H1 (cell line): ENCODE measurements at regions not wholly inside any gene's neighbourhood (a gene's known extent, or its start where the extent isn't known, plus 50 kb on each side); places are given as distances from the start of the nearest gene placed in this dataset.

ENCODE experiments used
- CTCF ChIA-PET: fragments of 300-600 bp; sonication (Branson Sonifier 250); formaldehyde crosslinking; loops from one replicate; lab custom pipeline; 2021; ENCODE audit not compliant: partially characterized antibody; lab: Charles Lee
- POLR2A ChIA-PET: fragments of 300-600 bp; sonication (Branson Sonifier 250); formaldehyde crosslinking; loops from one replicate; lab custom pipeline; 2021; ENCODE audit warnings: inconsistent platforms; ENCODE audit not compliant: partially characterized antibody; lab: Charles Lee
- DNase-seq, 2 experiments: peaks; one replicate each; pipeline versions ENCODE4 v3.0.0 to v3.0.0-alpha.2; 2010 to 2022; ENCODE audit warnings: low spot score in 2 of 2, low read depth in 1 of 2, mixed read lengths in 1 of 2
- FAIRE-seq: peaks from 2 replicates; lab custom pipeline; 2011; peaks lifted over from hg19 to GRCh38; lab: Jason Lieb, UNC
- H2AFZ ChIP-seq: 2 replicates; pipeline ENCODE4 v1.8.1; 2012; ENCODE audit warnings: low read length, inconsistent platforms
- H2AK5ac ChIP-seq: 2 replicates; pipeline ENCODE4 v1.6.1; 2013; ENCODE audit warnings: low read depth, low read length
- H2BK120ac ChIP-seq: replicated peaks from 2 replicates; pipeline ENCODE3; 2013; ENCODE audit warnings: low read depth, low read length, inconsistent platforms
- H2BK12ac ChIP-seq: 2 replicates; pipeline ENCODE4 v1.6.1; 2013; ENCODE audit warnings: low read depth, low read length
- H2BK15ac ChIP-seq: 2 replicates; pipeline ENCODE4 v1.6.1; 2013; ENCODE audit warnings: low read length
- H2BK20ac ChIP-seq: 2 replicates; pipeline ENCODE4 v1.6.1; 2013; ENCODE audit warnings: low read length
- H2BK5ac ChIP-seq: 2 replicates; pipeline ENCODE4 v1.6.1; 2013; ENCODE audit warnings: low read depth, low read length
- H3K14ac ChIP-seq: 2 replicates; pipeline ENCODE4 v1.6.1; 2013; ENCODE audit warnings: inconsistent platforms; ENCODE audit not compliant: insufficient read length
- H3K18ac ChIP-seq: 2 replicates; pipeline ENCODE4 v1.6.1; 2013; ENCODE audit warnings: low read length; ENCODE audit errors: extremely low read depth
- H3K23ac ChIP-seq: 2 replicates; pipeline ENCODE4 v1.6.1; 2013; ENCODE audit warnings: inconsistent platforms; ENCODE audit not compliant: insufficient read length
- H3K23me2 ChIP-seq: 2 replicates; pipeline ENCODE4 v1.6.1; 2013; ENCODE audit warnings: low read depth, low read length
- H3K27ac ChIP-seq: 2 replicates; pipeline ENCODE4 v1.6.1; 2011; ENCODE audit warnings: low read depth, low read length, inconsistent platforms
- H3K27me3 ChIP-seq, 4 experiments: replicated peaks in 1 of 4; 1 replicate in 1 of 4; 2 replicates in 3 of 4; pipeline versions ENCODE4 v1.6.1 to v1.8.1; 2011 to 2013; ENCODE audit warnings: low read length in 3 of 4, mild to moderate bottlenecking in 3 of 4, inconsistent platforms in 2 of 4, mixed read lengths in 2 of 4, moderate library complexity in 1 of 4; ENCODE audit not compliant: control insufficient read depth in 3 of 4, insufficient read depth in 3 of 4; ENCODE audit errors: extremely low read depth in 1 of 4
- H3K36me3 ChIP-seq, 4 experiments: 2 replicates each; pipeline versions ENCODE4 v1.6.1 to v1.8.1; 2011 to 2013; ENCODE audit warnings: mild to moderate bottlenecking in 4 of 4, low read length in 3 of 4, moderate library complexity in 2 of 4, control low read depth in 1 of 4, inconsistent platforms in 1 of 4; ENCODE audit not compliant: insufficient read depth in 4 of 4, control insufficient read depth in 2 of 4
- H3K4ac ChIP-seq: replicated peaks from 2 replicates; pipeline ENCODE3; 2013; ENCODE audit warnings: low read length, low read depth, mixed read lengths, inconsistent platforms; ENCODE audit not compliant: insufficient read length
- H3K4me1 ChIP-seq, 4 experiments: replicated peaks in 1 of 4; 1 replicate in 1 of 4; 2 replicates in 3 of 4; pipeline versions ENCODE4 v1.6.1 to v1.8.1; 2011 to 2013; ENCODE audit warnings: low read length in 3 of 4, inconsistent platforms in 2 of 4, mixed read lengths in 1 of 4; ENCODE audit not compliant: insufficient read depth in 4 of 4, control insufficient read depth in 3 of 4
- H3K4me2 ChIP-seq, 2 experiments: 2 replicates each; pipeline versions ENCODE4 v1.6.1 to v1.8.1; 2011 to 2013; ENCODE audit warnings: low read depth in 2 of 2, low read length in 2 of 2, control low read depth in 1 of 2, inconsistent platforms in 1 of 2, mild to moderate bottlenecking in 1 of 2; ENCODE audit not compliant: insufficient read depth in 1 of 2
- H3K4me3 ChIP-seq, 4 experiments: fragments of 200-600, 300-600 bp in 1 of 4; sonication (generic), shearing (Covaris generic), sonication (Bioruptor Twin) in 1 of 4; 2 replicates each; pipeline versions ENCODE4 v1.5.1 to v1.8.1; 2011 to 2016; ENCODE audit warnings: low read length in 4 of 4, low read depth in 3 of 4, control low read depth in 2 of 4, inconsistent platforms in 2 of 4, mild to moderate bottlenecking in 2 of 4, mixed read lengths in 1 of 4, moderate library complexity in 1 of 4; ENCODE audit not compliant: insufficient read depth in 2 of 4; ENCODE audit errors: extremely low read depth in 1 of 4
- H3K56ac ChIP-seq: replicated peaks from 2 replicates; pipeline ENCODE3; 2013; ENCODE audit warnings: low read depth, mild to moderate bottlenecking, mixed read lengths, low read length, inconsistent platforms; ENCODE audit not compliant: insufficient read length
- H3K79me1 ChIP-seq: 2 replicates; pipeline ENCODE4 v1.6.1; 2013; ENCODE audit warnings: low read depth, low read length, control low read depth
- H3K79me2 ChIP-seq, 2 experiments: 2 replicates each; pipeline versions ENCODE4 v1.6.1 to v1.8.1; 2012 to 2013; ENCODE audit warnings: low read length in 2 of 2, mild to moderate bottlenecking in 2 of 2, inconsistent platforms in 1 of 2; ENCODE audit not compliant: insufficient read depth in 2 of 2, control insufficient read depth in 1 of 2
- H3K9ac ChIP-seq, 4 experiments: replicated peaks in 1 of 4; 1 replicate in 1 of 4; 2 replicates in 3 of 4; pipeline versions ENCODE4 v1.6.1 to v1.8.1; 2011 to 2013; ENCODE audit warnings: low read depth in 3 of 4, low read length in 3 of 4, control low read depth in 2 of 4, mild to moderate bottlenecking in 2 of 4, moderate library complexity in 2 of 4, inconsistent platforms in 1 of 4; ENCODE audit errors: extremely low read depth in 1 of 4
- H3K9me3 ChIP-seq, 2 experiments: 2 replicates each; pipeline versions ENCODE4 v1.6.1 to v1.8.1; 2012 to 2013; ENCODE audit warnings: mild to moderate bottlenecking in 2 of 2, moderate library complexity in 2 of 2, control low read depth in 1 of 2, inconsistent platforms in 1 of 2, low read depth in 1 of 2, low read length in 1 of 2, mixed read lengths in 1 of 2; ENCODE audit not compliant: insufficient read depth in 2 of 2
- H4K20me1 ChIP-seq, 2 experiments: replicated peaks in 1 of 2; 2 replicates each; pipeline versions ENCODE3 to v1.8.1; 2011 to 2013; ENCODE audit warnings: inconsistent platforms in 2 of 2, low read length in 2 of 2, mild to moderate bottlenecking in 1 of 2; ENCODE audit not compliant: insufficient read depth in 2 of 2, control insufficient read depth in 1 of 2
- H4K5ac ChIP-seq: 2 replicates; pipeline ENCODE4 v1.6.1; 2013; ENCODE audit warnings: low read length, low read depth, mixed read lengths, inconsistent platforms; ENCODE audit not compliant: insufficient read length
- H4K8ac ChIP-seq: 2 replicates; pipeline ENCODE4 v1.8.0; 2013; ENCODE audit warnings: mild to moderate bottlenecking, moderate library complexity, low read length, inconsistent platforms; ENCODE audit not compliant: insufficient read depth; ENCODE audit errors: extremely low read depth
- H4K91ac ChIP-seq: replicated peaks from 2 replicates; pipeline ENCODE3; 2013; ENCODE audit warnings: low read length, mixed read lengths, inconsistent platforms; ENCODE audit not compliant: insufficient read length
- JUND ChIP-seq: IDR thresholded peaks from 2 replicates; pipeline ENCODE4 v1.6.1; 2011; ENCODE audit warnings: mild to moderate bottlenecking, improper control_type of control experiment, low read length
- KDM1A ChIP-seq: fragments of 200-600, 300-600 bp; sonication (generic); IDR thresholded peaks from 2 replicates; pipeline ENCODE4 v1.7.1; 2016; ENCODE audit warnings: mild to moderate bottlenecking, low read length, borderline replicate concordance
- KDM4A ChIP-seq: IDR thresholded peaks from one replicate; pipeline ENCODE4 v1.7.1; 2012; ENCODE audit warnings: low read depth, mild to moderate bottlenecking, moderate library complexity, low read length, inconsistent platforms; ENCODE audit not compliant: severe bottlenecking
- POLR2A ChIP-seq, 2 experiments: IDR thresholded peaks; 1 replicate in 1 of 2; 2 replicates in 1 of 2; pipeline ENCODE4 v1.6.1; 2011; ENCODE audit warnings: low read depth in 2 of 2, low read length in 2 of 2, mild to moderate bottlenecking in 2 of 2; ENCODE audit errors: control extremely low read depth in 1 of 2
- RBBP5 ChIP-seq: IDR thresholded peaks from 2 replicates; pipeline ENCODE4 v1.7.1; 2012; ENCODE audit warnings: low read depth, mild to moderate bottlenecking, inconsistent platforms, low read length, moderate library complexity, borderline replicate concordance
- SIN3A ChIP-seq, 2 experiments: IDR thresholded peaks in 1 of 2; conservative IDR thresholded peaks in 1 of 2; 2 replicates each; pipeline ENCODE4 v1.6.1; 2011 to 2012; ENCODE audit warnings: low read length in 2 of 2, improper control_type of control experiment in 1 of 2, low read depth in 1 of 2, mild to moderate bottlenecking in 1 of 2
- SIX5 ChIP-seq: IDR thresholded peaks from 2 replicates; pipeline ENCODE4 v1.6.1; 2011; ENCODE audit warnings: mild to moderate bottlenecking, low read depth, low read length
- TAF1 ChIP-seq: IDR thresholded peaks from 2 replicates; pipeline ENCODE4 v1.6.1; 2011; ENCODE audit warnings: mild to moderate bottlenecking, low read depth, low read length
- TBP ChIP-seq: IDR thresholded peaks from 2 replicates; pipeline ENCODE4 v1.6.1; 2011; ENCODE audit warnings: low read depth, low read length, improper control_type of control experiment
- WGBS, 2 experiments: shearing (Covaris generic) in 1 of 2; methylation state at CpG; one replicate each; pipeline versions ENCODE4 v1.1.6 to v1.1.7; 2013 to 2015; ENCODE audit warnings: low lambda C conversion rate in 2 of 2, mixed read lengths in 2 of 2, inconsistent platforms in 1 of 2, low coverage in 1 of 2, missing lambda C conversion rate in 1 of 2; ENCODE audit not compliant: insufficient replicate concordance in 2 of 2, insufficient coverage in 1 of 2, insufficient read length in 1 of 2; ENCODE audit errors: extremely low coverage in 1 of 2, missing lambda C conversion rate in 1 of 2; 5-methylcytosine and 5-hydroxymethylcytosine counted together

DNA sequence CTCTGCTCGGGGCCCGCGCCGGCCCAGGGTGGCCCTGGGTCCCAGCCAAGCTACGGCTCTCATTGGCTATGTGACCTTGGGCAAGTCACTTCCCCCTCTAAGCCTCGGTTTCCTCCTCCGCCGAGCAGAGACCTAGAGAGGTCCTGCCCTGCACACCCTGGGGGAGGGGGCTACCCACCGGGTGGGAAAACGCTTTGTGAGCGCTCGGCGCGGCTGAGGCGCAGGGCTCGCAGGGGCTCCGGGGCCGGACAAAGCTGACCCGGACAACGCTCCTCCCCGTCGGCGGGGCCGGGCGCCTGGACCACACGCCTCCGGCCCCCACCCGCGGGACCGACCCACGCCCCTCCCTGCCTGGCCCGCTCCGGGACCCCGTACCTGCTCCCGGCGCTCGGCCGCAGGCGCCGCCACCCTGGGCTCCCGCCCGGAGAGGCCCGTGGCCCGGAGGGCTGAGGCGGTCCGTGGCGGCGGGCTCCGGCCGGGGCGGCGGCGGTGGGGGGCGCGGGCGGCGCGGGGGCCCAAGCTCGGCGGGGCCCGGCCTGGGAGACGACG is 85.7 kb upstream of the MELK start:
- Histone ChIP-seq H3K23me2 (peaks cover 9% of the 10 kb centered on the region), H2AFZ (no peak overlapping the region), H2BK120ac (no peak overlapping the region), H3K27me3 (no peaks in the 10 kb centered on the region), H4K8ac (peak overlapping the region; percentile 88), H3K4me3 (peak overlapping the region; percentile 84 to 98 (median 94)), H3K14ac (no peak overlapping the region), H3K9me3 (no peaks in the 10 kb centered on the region), H3K79me1 (peaks cover 15% of the 10 kb centered on the region), H2BK12ac (peak overlapping the region; percentile 68; the same call in 1 of the 2 replicates), H3K23ac (no peak overlapping the region), H2BK20ac (no peak overlapping the region), H3K56ac (peak overlapping the region; percentile 83), H3K27ac (peak overlapping the region; percentile 68; the same call in 1 of the 2 replicates), H2AK5ac (no peak overlapping the region)
- DNase-seq, result peak in 1 of 2 experiments; percentile 65
- TF ChIP-seq KDM4A (peak; percentile 59), SIX5 (no peak), SIN3A (conservative IDR thresholded peaks at IDR 0.05 in 1 of 2, IDR thresholded peaks at IDR 0.05 in 1 of 2; ENCODE audit: low read depth in 1 of 2, low read length in 2 of 2) (0 out of 4 replicates have a peak, but pooled peaks of 1 of the 2 experiments have one; percentile 12), POLR2A (IDR thresholded peaks at IDR 0.05; ENCODE audit: control extremely low read depth in 1 of 2, low read depth in 2 of 2, low read length in 2 of 2) (peak; percentile 15 to 20; a peak in 2 of 3 replicates), KDM1A (peak; percentile 78), TBP (0 out of 2 replicates have a peak, but pooled peaks have one; percentile 29), TAF1 (peak; percentile 58; the same call in 1 of the 2 replicates), JUND (no peak), RBBP5 (peak; percentile 69; the same call in 1 of the 2 replicates)
- TF ChIP-seq, all 59 proteins: peak for 7
- Histone ChIP-seq H3K4me1 (peaks cover 5 to 29% (median 18%) of the 10 kb centered on the region in 4 experiments), H4K5ac (peak overlapping the region; percentile 12), H2BK15ac (no peak overlapping the region), H3K36me3 (peaks cover 0 to 5% (median 0%) of the 10 kb centered on the region in 4 experiments; a peak in 1 of 8 replicates), H3K79me2 (peaks cover 20 to 48% of the 10 kb centered on the region in 2 experiments), H4K91ac (no peak overlapping the region), H3K9ac (peak overlapping the region; percentile 74 to 90 (median 80)), H3K4me2 (peak overlapping the region; percentile 81 to 98), H3K18ac (peak overlapping the region; percentile 92), H4K20me1 (peaks cover 7 to 15% of the 10 kb centered on the region in 2 experiments), H2BK5ac (peak overlapping the region; percentile 81; the same call in 1 of the 2 replicates), H3K4ac (peak overlapping the region; percentile 58)
- ChIA-PET POLR2A (interaction anchor here (0.9 to 2.2 kb wide), 13 partner anchors 9 to 84 kb away, joined by 3 to 8 read pairs (median 4); no protein-coding TSS in a partner anchor), CTCF (interaction anchor here (0.6 kb wide), 1 partner anchor 79 kb away, joined by 3 read pairs; no protein-coding TSS in a partner anchor)
- FAIRE-seq, result no peak
- WGBS, 2 experiments, result 2% methylated on average over 40 of the region's 63 CpGs; no CpG with 5 or more reads in 1 of the 2 experiments
